H4 (cell line): ENCODE measurements at regions not wholly inside any gene's neighbourhood (a gene's known extent, or its start where the extent isn't known, plus 50 kb on each side); places are given as distances from the start of the nearest gene placed in this dataset.

Experiments used
- DNase-seq: peaks from one replicate; pipeline ENCODE4 v3.0.0-alpha.2; 2015; ENCODE audit warnings: low spot score

DNA sequence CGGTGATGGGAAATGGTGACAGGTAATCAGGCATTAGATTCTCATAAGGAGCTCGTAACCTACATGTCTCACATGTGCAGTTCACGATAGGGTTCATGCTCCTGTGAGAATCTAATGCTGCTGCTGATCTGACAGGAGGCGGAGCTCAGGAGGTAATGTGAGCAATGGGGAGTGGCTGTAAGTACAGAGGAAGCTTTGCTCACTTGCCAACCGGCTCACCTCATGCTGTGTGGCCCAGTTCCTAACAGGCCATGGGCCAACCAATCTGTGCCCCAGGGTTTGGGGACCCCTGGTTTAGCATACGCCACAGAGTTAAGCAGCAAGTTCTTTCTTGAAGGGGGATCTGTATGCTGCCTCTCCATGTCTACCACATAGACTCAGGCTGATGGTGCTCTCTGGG lies 133.1 kb downstream of the IQUB start:
- DNase-seq, result peak; percentile 23

- no peak for DNase-seq
Observed at GRCh38 chr7:123400196-123400595, 134.2 kb downstream of the IQUB start.

GRCh38 chr7:123398921-123399320 lies 135.5 kb downstream of the IQUB start:
- DNase-seq, result no peak

DNA sequence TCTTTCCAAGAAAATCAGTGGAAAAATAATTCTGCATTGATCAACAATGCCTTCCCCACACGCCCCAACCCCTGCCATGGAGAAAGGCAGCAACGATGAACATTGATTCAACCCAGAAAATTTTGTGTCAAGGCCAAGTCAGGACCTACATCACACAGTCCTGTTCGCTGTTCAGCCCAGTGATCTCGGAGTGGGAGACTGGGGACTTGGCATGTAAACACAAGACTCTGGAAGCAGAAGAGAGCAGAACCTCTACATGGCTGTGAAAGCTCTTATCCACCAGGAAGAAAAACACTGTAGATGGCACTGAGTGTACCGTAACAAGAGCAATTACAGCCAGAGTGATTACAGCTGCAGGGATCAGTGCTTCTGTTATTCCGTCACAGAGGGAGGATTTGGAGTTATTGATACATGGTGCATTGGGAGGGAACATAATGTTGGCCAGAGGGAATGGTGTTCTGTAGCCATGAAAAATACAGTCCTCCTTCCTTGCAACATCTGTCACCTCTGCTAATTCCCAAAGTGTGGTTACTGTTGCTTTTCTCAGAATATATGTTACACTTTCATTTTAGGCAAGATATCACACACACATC lies 136.6 kb downstream of the IQUB start:
- no peak for DNase-seq

GRCh38 chr7:123393623-123394022 lies 140.8 kb downstream of the IQUB start:
- no peak for DNase-seq

DNA sequence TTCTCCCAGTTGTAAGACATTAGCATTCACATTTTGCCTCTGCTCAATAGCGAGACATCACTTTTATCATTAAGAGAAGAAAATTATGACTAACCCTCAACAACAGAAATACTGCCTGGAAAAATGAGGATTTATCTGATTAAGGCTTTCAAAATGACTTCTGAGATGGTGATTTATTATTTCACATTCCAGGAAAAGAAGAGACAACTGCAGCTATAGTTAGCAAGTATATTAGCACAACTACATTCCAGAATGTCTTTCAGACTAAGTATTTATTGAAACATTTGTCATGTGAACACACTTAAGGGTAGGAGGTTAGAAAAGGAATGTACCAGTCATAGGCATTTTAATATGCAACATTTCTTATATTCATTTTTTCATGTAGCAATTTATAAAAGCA lies 162.0 kb downstream of the IQUB start:
- no peak for DNase-seq

- peak; percentile 48 for DNase-seq
Observed at GRCh38 chr7:123367484-123368122, 166.8 kb downstream of the IQUB start.

DNA sequence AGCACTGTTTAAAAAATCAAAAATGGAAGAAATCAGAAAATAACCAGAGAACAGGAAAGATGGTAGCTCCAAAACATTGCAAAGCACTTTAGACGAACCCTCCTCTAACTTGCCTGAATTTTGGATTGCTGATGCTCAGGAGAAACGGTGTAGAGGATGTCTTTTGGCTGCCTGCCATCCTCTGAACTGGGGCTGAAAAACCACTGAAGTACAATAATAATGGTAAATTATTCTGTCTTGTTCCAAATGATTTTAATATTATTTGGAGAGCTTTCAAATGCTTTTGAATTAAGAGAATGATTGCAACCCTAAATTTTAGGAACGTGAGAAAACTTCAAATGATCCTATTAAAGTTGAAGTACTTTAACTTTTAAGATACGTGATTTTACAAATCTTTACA lies 167.3 kb upstream of the SLC13A1 start:
- DNase-seq, result no peak

DNA sequence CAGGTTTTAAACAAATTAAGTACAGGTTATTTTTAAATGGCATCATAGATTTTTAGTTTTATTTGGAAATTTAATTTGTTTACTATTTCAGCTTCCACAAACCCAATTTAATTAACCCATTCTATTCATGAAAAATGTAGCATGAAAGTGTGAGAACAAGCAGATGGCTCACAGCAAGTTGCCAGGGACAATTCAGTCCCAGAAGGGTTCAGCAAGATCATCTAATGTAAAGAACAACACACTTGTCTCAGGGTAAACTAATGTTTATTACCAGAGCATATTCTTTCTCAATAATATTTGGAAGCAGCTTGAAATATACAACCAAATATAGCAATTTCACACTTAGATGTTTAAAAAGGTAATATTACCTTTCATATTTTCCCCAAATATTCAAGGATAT lies 166.9 kb upstream of the SLC13A1 start:
- DNase-seq, result no peak

- no peak for DNase-seq
Observed at GRCh38 chr7:123360631-123361030, 160.9 kb upstream of the SLC13A1 start.

- DNase-seq, result peak; percentile 62
Observed at GRCh38 chr7:123355576-123356190, 155.9 kb upstream of the SLC13A1 start.

DNA sequence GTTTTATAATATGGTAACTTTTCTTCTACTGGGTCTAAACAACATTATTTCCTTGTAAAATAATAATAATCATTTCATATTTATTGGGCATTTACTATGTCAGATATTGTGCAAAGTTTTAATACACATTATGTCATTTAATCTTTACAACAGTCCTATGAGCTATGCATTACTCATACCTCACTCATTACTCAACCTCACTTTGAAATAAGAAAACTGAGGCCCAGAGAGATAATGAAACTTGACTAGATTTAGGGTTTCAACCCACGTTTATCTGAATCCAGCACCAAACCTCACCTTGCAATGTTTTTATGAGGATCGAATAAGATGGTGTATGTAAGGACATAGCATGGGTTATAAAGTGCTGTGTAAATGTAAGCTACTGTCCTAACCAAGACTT lies 153.2 kb upstream of the SLC13A1 start:
- DNase-seq, result no peak

DNA sequence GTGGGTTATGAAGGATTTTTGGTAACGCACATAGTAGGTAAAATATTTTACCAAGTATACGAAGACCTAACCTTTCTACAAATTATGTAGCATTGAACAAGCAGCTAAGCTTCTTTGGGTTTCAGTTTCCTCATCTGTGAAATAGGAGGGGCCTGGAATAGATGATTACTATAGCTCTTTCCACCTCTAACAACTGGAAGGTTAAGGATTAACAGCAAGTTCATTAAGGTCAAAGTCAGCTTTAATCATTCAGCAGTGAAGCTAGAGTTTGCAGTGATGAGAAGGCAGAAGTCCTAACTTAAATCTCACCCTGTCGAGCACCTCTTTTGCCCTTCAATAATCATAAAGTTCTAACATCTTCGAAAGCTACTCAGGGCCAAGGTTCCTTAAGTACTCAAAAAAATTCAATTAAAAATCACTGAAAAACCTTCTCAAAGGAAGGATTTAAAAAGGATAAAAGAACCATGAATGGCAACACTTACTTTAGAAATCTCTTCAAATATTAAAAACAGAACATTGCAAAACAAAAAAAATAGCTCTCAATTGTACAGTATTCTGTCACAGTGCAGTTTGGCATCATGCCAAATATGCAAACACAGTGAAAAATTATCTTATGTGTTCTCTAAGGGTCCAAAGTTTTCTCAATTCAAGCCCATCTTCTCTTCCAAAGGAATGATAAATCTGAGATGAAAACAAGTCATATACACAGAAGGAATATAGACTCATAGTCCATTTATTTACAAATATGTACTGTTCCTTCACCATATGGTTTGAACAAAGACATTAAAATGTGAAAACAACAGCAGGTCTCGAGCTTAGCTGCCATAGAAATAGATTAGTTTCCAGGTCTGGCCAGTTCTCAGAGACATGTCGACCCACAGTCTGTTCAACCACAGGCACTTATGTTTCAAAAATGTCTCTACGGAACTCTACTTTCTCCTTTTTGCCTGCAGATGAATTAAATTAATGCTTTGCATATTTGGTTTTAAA lies 152.0 kb upstream of the SLC13A1 start:
- no peak for DNase-seq

GRCh38 chr7:123351027-123351426 lies 151.3 kb upstream of the SLC13A1 start:
- DNase-seq, result no peak

DNA sequence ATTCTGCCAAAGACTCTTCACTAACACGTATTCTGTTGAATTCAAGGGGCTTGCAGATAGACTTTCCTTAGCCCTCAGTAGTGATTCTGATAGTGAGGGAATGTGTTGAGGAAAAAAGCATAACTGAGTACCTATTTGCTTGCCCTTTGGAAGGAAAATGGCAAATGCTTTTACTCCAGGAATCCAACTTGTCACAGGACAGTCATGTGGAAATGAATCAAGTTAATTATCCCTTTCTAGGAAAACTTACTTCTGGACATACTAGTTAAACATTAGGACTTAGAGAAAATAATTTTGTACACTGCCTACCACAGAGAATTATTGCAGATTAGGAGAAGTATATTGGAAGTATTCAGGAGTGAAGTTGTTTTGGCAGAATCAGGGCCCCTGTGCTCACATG lies 148.9 kb upstream of the SLC13A1 start:
- no peak for DNase-seq

GRCh38 chr7:123346766-123347165 lies 147.0 kb upstream of the SLC13A1 start:
- no peak for DNase-seq

DNA sequence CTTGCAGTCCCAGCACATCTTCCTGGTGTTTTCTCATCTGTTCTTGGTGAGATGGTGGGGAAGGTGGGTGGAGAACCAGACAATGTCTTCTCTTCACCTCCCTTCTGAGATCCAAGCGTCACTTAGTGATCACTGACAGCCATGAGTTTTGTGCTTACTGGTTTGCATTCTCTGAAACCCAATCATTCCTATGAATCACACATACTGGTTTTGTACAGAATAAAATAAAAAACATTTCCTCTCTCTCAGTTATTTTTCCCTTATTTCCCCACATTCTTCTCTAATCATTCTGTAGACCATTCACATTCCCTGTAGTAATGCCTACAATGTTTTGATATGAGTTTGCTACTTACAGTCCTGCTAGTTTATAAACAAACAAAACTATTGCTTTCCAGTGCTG lies 143.8 kb upstream of the SLC13A1 start:
- DNase-seq, result no peak

DNA sequence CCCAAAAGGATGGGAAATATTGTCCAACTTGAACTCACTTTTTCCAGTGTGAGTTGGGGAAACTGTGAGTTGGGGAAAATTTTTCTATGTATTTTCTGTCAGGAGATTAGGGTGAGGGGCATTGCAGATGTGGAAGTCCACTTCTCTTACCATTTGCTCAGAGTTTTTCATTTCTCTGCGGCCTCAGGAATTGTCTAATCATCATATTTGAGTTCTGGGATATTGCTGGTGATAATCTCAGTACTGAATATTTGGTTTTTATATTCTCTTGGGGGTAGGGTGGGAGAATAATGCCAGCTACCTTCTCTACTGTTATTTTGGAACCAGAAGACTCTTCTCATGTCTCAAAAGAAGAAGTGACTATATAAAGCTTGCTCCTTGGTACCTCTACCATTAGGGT lies 141.3 kb upstream of the SLC13A1 start:
- DNase-seq, result no peak

DNA sequence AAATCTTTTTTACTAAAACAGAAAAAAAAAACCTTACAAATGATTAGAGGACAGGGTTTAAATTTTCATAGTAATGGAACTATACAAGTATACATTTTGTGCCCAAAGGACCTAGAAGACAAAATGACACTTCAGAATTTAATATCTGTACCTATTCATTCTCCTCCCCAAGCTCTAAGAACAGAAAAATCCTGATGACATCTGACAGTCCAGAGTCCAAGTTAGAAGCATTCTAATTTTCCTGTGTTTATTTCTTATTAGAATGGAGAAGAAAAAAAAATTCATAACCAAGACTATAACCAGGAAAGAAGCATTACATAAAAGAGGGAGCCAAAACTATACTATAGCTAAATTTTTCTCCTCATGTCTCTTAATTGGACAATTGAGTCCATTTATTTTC lies 138.9 kb upstream of the SLC13A1 start:
- DNase-seq, result no peak

GRCh38 chr7:123329988-123330643 lies 130.3 kb upstream of the SLC13A1 start:
- DNase-seq, result no peak

DNA sequence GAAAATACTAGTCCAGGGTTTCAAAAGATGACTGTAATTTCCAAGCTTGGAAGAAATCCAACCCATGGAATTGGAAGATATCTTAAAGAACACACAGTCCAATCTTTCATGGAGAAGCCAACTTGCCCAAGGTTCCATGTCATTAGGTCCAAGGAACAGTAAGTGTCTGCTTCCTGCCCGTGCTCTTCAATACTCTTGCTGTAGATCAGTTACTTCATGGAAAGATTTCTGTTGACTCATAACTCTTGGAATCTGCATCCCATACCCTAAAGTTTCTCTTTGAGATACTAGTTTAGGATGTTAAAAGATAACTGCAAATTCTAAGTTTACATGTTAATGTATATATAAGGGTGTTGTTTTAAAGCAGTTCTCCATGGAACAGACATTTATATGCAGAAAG lies 127.9 kb upstream of the SLC13A1 start:
- no peak for DNase-seq

DNA sequence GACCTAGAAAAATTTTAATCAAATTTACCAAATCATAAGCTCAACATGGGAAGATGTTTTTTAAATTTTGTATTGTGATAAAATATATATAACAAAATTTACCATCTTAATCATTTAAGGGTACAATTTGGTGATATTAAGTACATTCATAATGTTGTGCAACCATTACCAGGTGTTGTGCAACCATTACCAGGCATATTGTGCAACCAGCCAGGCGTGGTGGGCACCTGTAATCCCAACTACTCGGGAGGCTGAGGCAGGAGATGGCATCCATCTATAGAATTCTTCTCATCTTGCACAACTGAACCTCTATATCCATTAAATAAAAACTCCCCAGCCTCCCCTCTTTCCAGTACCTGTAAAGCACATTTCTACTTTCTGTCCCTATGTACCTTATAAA lies 124.5 kb upstream of the SLC13A1 start:
- no peak for DNase-seq
